ENCODE measurements at regions not wholly inside any gene's neighbourhood (a gene's known extent, or its start where the extent isn't known, plus 50 kb on each side); places are given as distances from the start of the nearest gene placed in this dataset.

- Histone ChIP-seq H3K36me3 (ENCODE audit: control insufficient read depth, insufficient read depth, low read length) (no peaks in the 10 kb centered on the region), H3K27me3 (ENCODE audit: control insufficient read depth, insufficient read depth, low read length) (no peaks in the 10 kb centered on the region), H3K4me1 (ENCODE audit: control insufficient read depth, insufficient read depth, low read length) (no peaks in the 10 kb centered on the region), H3K9me3 (ENCODE audit: control insufficient read depth, insufficient read depth, low read depth, low read length) (no peaks in the 10 kb centered on the region), H3K27ac (ENCODE audit: low read length) (no peak overlapping the region), H3K4me3 (ENCODE audit: low read depth in 2 of 2, low read length in 2 of 2) (no peak overlapping the region)
- TF ChIP-seq TCF7L2 (IDR thresholded peaks at IDR 0.05; ENCODE audit: low read depth, low read length) (no peak), POLR2AphosphoS5 (IDR thresholded peaks at IDR 0.05; ENCODE audit: low read depth, low read length) (no peak), SIN3A (IDR thresholded peaks at IDR 0.05; ENCODE audit: borderline replicate concordance, insufficient read depth, low read depth, low read length) (no peak), REST (IDR thresholded peaks at IDR 0.05; ENCODE audit: insufficient read depth in 1 of 2, low read depth in 2 of 2, low read length in 1 of 2) (no peak)
- TF ChIP-seq, protein P1, sequence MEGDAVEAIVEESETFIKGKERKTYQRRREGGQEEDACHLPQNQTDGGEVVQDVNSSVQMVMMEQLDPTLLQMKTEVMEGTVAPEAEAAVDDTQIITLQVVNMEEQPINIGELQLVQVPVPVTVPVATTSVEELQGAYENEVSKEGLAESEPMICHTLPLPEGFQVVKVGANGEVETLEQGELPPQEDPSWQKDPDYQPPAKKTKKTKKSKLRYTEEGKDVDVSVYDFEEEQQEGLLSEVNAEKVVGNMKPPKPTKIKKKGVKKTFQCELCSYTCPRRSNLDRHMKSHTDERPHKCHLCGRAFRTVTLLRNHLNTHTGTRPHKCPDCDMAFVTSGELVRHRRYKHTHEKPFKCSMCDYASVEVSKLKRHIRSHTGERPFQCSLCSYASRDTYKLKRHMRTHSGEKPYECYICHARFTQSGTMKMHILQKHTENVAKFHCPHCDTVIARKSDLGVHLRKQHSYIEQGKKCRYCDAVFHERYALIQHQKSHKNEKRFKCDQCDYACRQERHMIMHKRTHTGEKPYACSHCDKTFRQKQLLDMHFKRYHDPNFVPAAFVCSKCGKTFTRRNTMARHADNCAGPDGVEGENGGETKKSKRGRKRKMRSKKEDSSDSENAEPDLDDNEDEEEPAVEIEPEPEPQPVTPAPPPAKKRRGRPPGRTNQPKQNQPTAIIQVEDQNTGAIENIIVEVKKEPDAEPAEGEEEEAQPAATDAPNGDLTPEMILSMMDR (IDR thresholded peaks at IDR 0.05), result no peak
- ATAC-seq (no peak), DNase-seq (ENCODE audit: low read depth, low spot score) (no peak)
- CTCF ChIA-PET, result no interaction called here
- POLR2A ChIA-PET, result no interaction called here
- in situ Hi-C loops (cut with HindIII; ENCODE audit: low pct_unique_long_range_greater_than_20kb, low sequenced_read_pairs) (no loop called here), intact Hi-C loops (cut with micrococcal nuclease; ENCODE audit: unreplicated experiment) (no loop called here)
- no TSS peak for BruUV-seq (replicated peaks)
Measured at GRCh38 chr4:34220601-34221000, 2023.7 kb downstream of the ARAP2 start.

GRCh38 chr4:34221986-34222385 is 2022.3 kb downstream of the ARAP2 start:
- POLR2A ChIA-PET, result no interaction called here
- no TSS peak for BruUV-seq (replicated peaks)
- no peak overlapping the region for H3K27ac ChIP-seq (ENCODE audit: low read length)
- CTCF ChIA-PET, result no interaction called here
- no peaks in the 10 kb centered on the region for H3K36me3 ChIP-seq (ENCODE audit: control insufficient read depth, insufficient read depth, low read length)
- no peaks in the 10 kb centered on the region for H3K4me1 ChIP-seq (ENCODE audit: control insufficient read depth, insufficient read depth, low read length)
- ATAC-seq, result no peak
- no peak overlapping the region for H3K4me3 ChIP-seq (ENCODE audit: low read depth in 2 of 2, low read length in 2 of 2)
- in situ Hi-C loops (cut with HindIII; ENCODE audit: low pct_unique_long_range_greater_than_20kb, low sequenced_read_pairs), result no loop called here
- no peak for TF ChIP-seq POLR2AphosphoS5 (IDR thresholded peaks at IDR 0.05; ENCODE audit: low read depth, low read length)
- TF ChIP-seq, protein P1 (IDR thresholded peaks at IDR 0.05), result no peak
- no peak for TF ChIP-seq TCF7L2 (IDR thresholded peaks at IDR 0.05; ENCODE audit: low read depth, low read length)
- DNase-seq (ENCODE audit: low read depth, low spot score), result no peak
- no peaks in the 10 kb centered on the region for H3K9me3 ChIP-seq (ENCODE audit: control insufficient read depth, insufficient read depth, low read depth, low read length)
- intact Hi-C loops (cut with micrococcal nuclease; ENCODE audit: unreplicated experiment), result no loop called here
- no peaks in the 10 kb centered on the region for H3K27me3 ChIP-seq (ENCODE audit: control insufficient read depth, insufficient read depth, low read length)

DNA sequence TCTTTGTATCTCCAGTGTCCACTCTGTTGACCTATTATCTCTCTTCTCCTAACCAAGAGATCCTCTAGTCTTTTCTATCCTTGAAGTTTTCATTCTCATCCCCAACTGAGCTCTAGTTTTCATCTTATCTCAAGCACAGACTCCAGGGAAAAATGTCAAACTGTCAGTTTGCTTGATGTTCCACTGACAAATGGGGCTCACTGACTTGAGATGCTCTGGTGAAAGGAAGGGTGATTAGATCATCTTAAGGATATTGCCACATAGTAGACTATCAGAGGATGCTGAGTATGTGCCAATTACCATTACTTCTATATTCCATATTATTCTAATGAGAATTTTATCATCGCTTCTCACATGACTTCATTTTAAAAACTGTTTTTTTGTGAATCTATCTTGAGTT is 2008.2 kb downstream of the ARAP2 start:
- no TSS peak for BruUV-seq (replicated peaks)
- no peak for DNase-seq (ENCODE audit: low read depth, low spot score)
- ChIA-PET CTCF (no interaction called here), POLR2A (no interaction called here)
- no peak overlapping the region for H3K27ac ChIP-seq (ENCODE audit: low read length)
- H3K4me3 ChIP-seq (ENCODE audit: low read depth in 2 of 2, low read length in 2 of 2), result no peak overlapping the region
- ATAC-seq, result no peak
- no peaks in the 10 kb centered on the region for H3K36me3 ChIP-seq (ENCODE audit: control insufficient read depth, insufficient read depth, low read length)
- no peaks in the 10 kb centered on the region for H3K4me1 ChIP-seq (ENCODE audit: control insufficient read depth, insufficient read depth, low read length)
- TF ChIP-seq SIN3A (IDR thresholded peaks at IDR 0.05; ENCODE audit: borderline replicate concordance, insufficient read depth, low read depth, low read length), result no peak
- TF ChIP-seq, protein P1 (IDR thresholded peaks at IDR 0.05), result no peak
- no peak for TF ChIP-seq POLR2AphosphoS5 (IDR thresholded peaks at IDR 0.05; ENCODE audit: low read depth, low read length)
- TF ChIP-seq TCF7L2 (IDR thresholded peaks at IDR 0.05; ENCODE audit: low read depth, low read length), result no peak
- no peak for TF ChIP-seq REST (IDR thresholded peaks at IDR 0.05; ENCODE audit: insufficient read depth in 1 of 2, low read depth in 2 of 2, low read length in 1 of 2)
- intact Hi-C loops (cut with micrococcal nuclease; ENCODE audit: unreplicated experiment), result no loop called here
- in situ Hi-C loops (cut with HindIII; ENCODE audit: low pct_unique_long_range_greater_than_20kb, low sequenced_read_pairs), result no loop called here
- no peaks in the 10 kb centered on the region for H3K9me3 ChIP-seq (ENCODE audit: control insufficient read depth, insufficient read depth, low read depth, low read length)
- no peaks in the 10 kb centered on the region for H3K27me3 ChIP-seq (ENCODE audit: control insufficient read depth, insufficient read depth, low read length)

Measured in Panc1 (cell line).